ENCODE measurements at regions not wholly inside any gene's neighbourhood (a gene's known extent, or its start where the extent isn't known, plus 50 kb on each side); places are given as distances from the start of the nearest gene placed in this dataset.

- Histone ChIP-seq H4K5ac (ENCODE audit: low read depth, low read length) (no peak overlapping the region), H2BK120ac (ENCODE audit: low read depth, low read length) (no peak overlapping the region), H2BK20ac (ENCODE audit: low read depth, low read length) (no peak overlapping the region), H2AK9ac (replicated peaks; ENCODE audit: low read depth, low read length, poor library complexity) (no peak overlapping the region), H2AFZ (replicated peaks; ENCODE audit: low read length, poor library complexity) (no peak overlapping the region), H2BK15ac (ENCODE audit: low read depth, low read length) (no peak overlapping the region), H4K91ac (ENCODE audit: insufficient read depth, low read depth, low read length) (no peak overlapping the region), H2BK5ac (ENCODE audit: low read depth, low read length, poor library complexity, severe bottlenecking) (no peak overlapping the region), H3K79me1 (ENCODE audit: low read depth in 1 of 2, low read length in 2 of 2) (no peaks in the 10 kb centered on the region), H3K27ac (ENCODE audit: insufficient read depth, low read length) (no peak overlapping the region), H3K4me2 (ENCODE audit: low read depth, low read length) (no peak overlapping the region), H3K9ac (ENCODE audit: low read depth, low read length) (no peak overlapping the region), H3K18ac (ENCODE audit: low read depth, low read length) (no peak overlapping the region), H4K20me1 (ENCODE audit: insufficient read depth, low read length) (no peaks in the 10 kb centered on the region), H3K4ac (ENCODE audit: low read depth, low read length) (no peak overlapping the region), H3K56ac (ENCODE audit: extremely low read depth, insufficient read depth, low read length) (no peak overlapping the region), H3K14ac (replicated peaks; ENCODE audit: low read depth, low read length) (no peak overlapping the region), H3K4me3 (ENCODE audit: insufficient read depth, low read depth, low read length) (no peak overlapping the region), H3K9me3 (ENCODE audit: control insufficient read depth, insufficient read depth, low read length) (peaks cover 51% of the 10 kb centered on the region), H4K8ac (ENCODE audit: low read depth in 2 of 2, low read length in 2 of 2) (no peak overlapping the region), H3K4me1 (ENCODE audit: control insufficient read depth, insufficient read depth, low read length) (no peaks in the 10 kb centered on the region), H2AK5ac (ENCODE audit: low read depth, low read length) (no peak overlapping the region), H3K27me3 (ENCODE audit: control insufficient read depth, insufficient read depth, low read length) (no peaks in the 10 kb centered on the region), H3K9me1 (ENCODE audit: insufficient read depth, low read length) (no peaks in the 10 kb centered on the region), H3K36me3 (ENCODE audit: control insufficient read depth, insufficient read depth, low read length) (no peaks in the 10 kb centered on the region), H3K23ac (ENCODE audit: low read depth, low read length) (no peak overlapping the region)
- ATAC-seq (ENCODE audit: low read depth) (no peak), DNase-seq (no peak)
- intact Hi-C loops (cut with micrococcal nuclease) = no loop called here
- WGBS, 2 experiments (ENCODE audit: extremely low coverage in 2 of 2, insufficient read length in 1 of 2) = no CpG with 5 or more reads among the region's 5 CpGs
- no TSS peak for BruUV-seq (replicated peaks)
- dilution Hi-C loops (cut with HindIII; ENCODE audit: low sequenced_read_pairs, unreplicated experiment) = no loop called here
- in situ Hi-C loops (cut with MboI; ENCODE audit: low sequenced_read_pairs) = no loop called here
- ChIA-PET CTCF (no interaction called here), POLR2A (ENCODE audit: unreplicated experiment) (no interaction called here)
- TF ChIP-seq MAZ (IDR thresholded peaks at IDR 0.05; ENCODE audit: borderline replicate concordance, low read depth, low read length) = no peak
- TF ChIP-seq MXI1 (IDR thresholded peaks at IDR 0.05; ENCODE audit: borderline replicate concordance, low read depth, low read length) = no peak
- TF ChIP-seq SMC3 (IDR thresholded peaks at IDR 0.05; ENCODE audit: low read depth, low read length) = no peak
- no peak for TF ChIP-seq USF2 (IDR thresholded peaks at IDR 0.05; ENCODE audit: low read depth, low read length)
- TF ChIP-seq POLR2A (IDR thresholded peaks at IDR 0.05; ENCODE audit: low read depth, low read length) = no peak
- no peak for TF ChIP-seq MAFK (IDR thresholded peaks at IDR 0.05; ENCODE audit: low read depth, low read length)
- TF ChIP-seq CTCF (conservative IDR thresholded peaks at IDR 0.05; ENCODE audit: low read depth, low read length) = no peak
- no peak for TF ChIP-seq RFX5 (IDR thresholded peaks at IDR 0.05; ENCODE audit: low read depth, low read length)
- TF ChIP-seq ELK1 (IDR thresholded peaks at IDR 0.05; ENCODE audit: borderline replicate concordance, low read depth, low read length) = no peak
- no peak for TF ChIP-seq RAD21 (IDR thresholded peaks at IDR 0.05; ENCODE audit: low read length)
- TF ChIP-seq NFE2L2 (IDR thresholded peaks at IDR 0.05; ENCODE audit: low read depth, low read length) = no peak
- no peak for TF ChIP-seq CEBPB (IDR thresholded peaks at IDR 0.05; ENCODE audit: low read depth, low read length)
- TF ChIP-seq CHD1 (IDR thresholded peaks at IDR 0.05; ENCODE audit: low read depth, low read length) = no peak
- TF ChIP-seq RCOR1 (IDR thresholded peaks at IDR 0.05; ENCODE audit: insufficient replicate concordance, low read length) = no peak
- TF ChIP-seq BHLHE40 (IDR thresholded peaks at IDR 0.05; ENCODE audit: low read depth, low read length) = no peak
- no peak for TF ChIP-seq FOS (IDR thresholded peaks at IDR 0.05; ENCODE audit: low read depth, low read length)
Observed at GRCh38 chr10:130957423-130957822, 354.1 kb downstream of the TCERG1L start.
